CD4-positive, alpha-beta T cell treated with Interferon alpha-2 for 1 hour (primary cell): ENCODE measurements at regions not wholly inside any gene's neighbourhood (a gene's known extent, or its start where the extent isn't known, plus 50 kb on each side); places are given as distances from the start of the nearest gene placed in this dataset.
"Not testable (repeated sequence)": the region's sequence is repeated elsewhere in the genome, so short reads cannot be mapped to it uniquely, and the experiment has no call there.

Experiments
- DNase-seq, 2 donors: peaks; one replicate each; pipeline ENCODE4 v3.0.0-alpha.2; 2020 to 2022

- no peak for DNase-seq
Measured at GRCh38 chr17:5913641-5914040, 156.5 kb upstream of the WSCD1 start.

- no peak for DNase-seq
Measured at GRCh38 chr17:5915337-5915736, 154.8 kb upstream of the WSCD1 start.

- no peak for DNase-seq
Measured at GRCh38 chr17:5919089-5919488, 151.1 kb upstream of the WSCD1 start.

- no peak for DNase-seq
Measured at GRCh38 chr17:5921512-5922282, 148.5 kb upstream of the WSCD1 start.

- DNase-seq = no peak
Measured at GRCh38 chr17:5922476-5922875, 147.7 kb upstream of the WSCD1 start.

- DNase-seq = no peak
Measured at GRCh38 chr17:5929721-5930120, 140.5 kb upstream of the WSCD1 start.

- not testable (repeated sequence) for DNase-seq
Measured at GRCh38 chr17:5930555-5930954, 139.6 kb upstream of the WSCD1 start.

- no peak for DNase-seq
Measured at GRCh38 chr17:5931616-5932015, 138.6 kb upstream of the WSCD1 start.

GRCh38 chr17:5933430-5933829 is 136.7 kb upstream of the WSCD1 start:
- DNase-seq = no peak

- no peak for DNase-seq
Measured at GRCh38 chr17:5941258-5941657, 128.9 kb upstream of the WSCD1 start.

GRCh38 chr17:5942687-5943086 is 127.5 kb upstream of the WSCD1 start:
- no peak for DNase-seq

- no peak for DNase-seq
Measured at GRCh38 chr17:5943232-5943631, 126.9 kb upstream of the WSCD1 start.

GRCh38 chr17:5943982-5944381 is 126.2 kb upstream of the WSCD1 start:
- DNase-seq = no peak

- DNase-seq = no peak
Measured at GRCh38 chr17:5947701-5948180, 122.4 kb upstream of the WSCD1 start.

- DNase-seq = no peak
Measured at GRCh38 chr17:5948811-5949210, 121.4 kb upstream of the WSCD1 start.

GRCh38 chr17:5950878-5951277 is 119.3 kb upstream of the WSCD1 start:
- DNase-seq = no peak

GRCh38 chr17:5951912-5952311 is 118.3 kb upstream of the WSCD1 start:
- DNase-seq = no peak

GRCh38 chr17:5952518-5952917 is 117.7 kb upstream of the WSCD1 start:
- DNase-seq = no peak

GRCh38 chr17:5955764-5956163 is 114.4 kb upstream of the WSCD1 start:
- no peak for DNase-seq

- no peak for DNase-seq
Measured at GRCh38 chr17:5958850-5959249, 111.3 kb upstream of the WSCD1 start.

- no peak for DNase-seq
Measured at GRCh38 chr17:5962371-5962770, 107.8 kb upstream of the WSCD1 start.

- DNase-seq = no peak
Measured at GRCh38 chr17:5971969-5972368, 98.2 kb upstream of the WSCD1 start.

GRCh38 chr17:5973410-5973809 is 96.8 kb upstream of the WSCD1 start:
- DNase-seq = no peak

- no peak for DNase-seq
Measured at GRCh38 chr17:5975661-5976060, 94.5 kb upstream of the WSCD1 start.

GRCh38 chr17:5976251-5976650 is 93.9 kb upstream of the WSCD1 start:
- no peak for DNase-seq
